ENCODE measurements at regions not wholly inside any gene's neighbourhood (a gene's known extent, or its start where the extent isn't known, plus 50 kb on each side); places are given as distances from the start of the nearest gene placed in this dataset.

- TF ChIP-seq CTCF (IDR thresholded peaks at IDR 0.05; ENCODE audit: extremely low read depth, missing control alignments): no peak
- no peak for DNase-seq (ENCODE audit: low spot score)
Observed at GRCh38 chr14:87153391-87153790, 839.6 kb downstream of the GALC start.

GRCh38 chr14:87152693-87153092 is 840.3 kb downstream of the GALC start:
- DNase-seq (ENCODE audit: low spot score): no peak
- TF ChIP-seq CTCF (IDR thresholded peaks at IDR 0.05; ENCODE audit: extremely low read depth, missing control alignments): no peak

- DNase-seq (ENCODE audit: low spot score): no peak
- TF ChIP-seq CTCF (IDR thresholded peaks at IDR 0.05; ENCODE audit: extremely low read depth, missing control alignments): no peak
Observed at GRCh38 chr14:87149583-87150354, 843.2 kb downstream of the GALC start.

DNA sequence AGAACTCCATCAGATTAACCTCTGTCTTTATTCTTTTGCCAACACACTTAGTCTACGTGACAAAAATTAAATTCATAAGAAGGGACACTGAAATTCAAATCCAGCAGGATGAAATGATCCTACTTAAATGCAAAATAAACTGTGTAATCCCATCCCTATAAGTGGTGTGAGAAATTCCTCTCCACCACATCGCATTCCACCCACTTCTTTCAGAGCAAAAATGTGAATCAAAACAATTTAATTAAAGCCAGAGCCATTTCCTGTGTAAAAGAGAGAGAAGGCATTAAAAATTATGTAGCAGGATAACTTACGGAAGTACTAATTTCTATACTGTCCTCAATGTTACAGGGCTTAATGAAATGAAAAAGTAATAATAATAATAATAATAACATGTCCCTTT is 844.3 kb downstream of the GALC start:
- DNase-seq (ENCODE audit: low spot score): no peak
- TF ChIP-seq CTCF (IDR thresholded peaks at IDR 0.05; ENCODE audit: extremely low read depth, missing control alignments): no peak

- DNase-seq (ENCODE audit: low spot score): no peak
- TF ChIP-seq CTCF (IDR thresholded peaks at IDR 0.05; ENCODE audit: extremely low read depth, missing control alignments): no peak
Observed at GRCh38 chr14:87142551-87143211, 850.3 kb downstream of the GALC start.

DNA sequence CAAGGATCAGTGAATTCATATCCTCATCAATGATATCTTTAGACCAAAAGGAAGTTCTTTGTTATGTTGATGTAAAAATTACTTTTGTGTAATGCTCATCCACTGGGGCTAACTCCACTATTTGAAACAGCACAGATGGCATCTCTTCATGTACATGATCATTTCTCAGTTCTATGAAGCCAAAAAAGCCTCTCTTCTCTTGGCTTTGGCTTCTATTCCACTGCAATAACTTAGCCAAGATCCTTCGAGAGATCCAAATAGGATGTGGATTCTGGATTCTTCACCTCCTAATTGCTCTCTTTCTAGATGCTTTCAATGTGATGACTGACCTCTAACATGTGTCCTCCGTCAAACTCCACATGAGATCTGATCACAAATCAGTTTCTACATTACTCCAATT is 851.2 kb downstream of the GALC start:
- no peak for DNase-seq (ENCODE audit: low spot score)
- TF ChIP-seq CTCF (IDR thresholded peaks at IDR 0.05; ENCODE audit: extremely low read depth, missing control alignments): no peak

GRCh38 chr14:87139299-87139698 is 853.7 kb downstream of the GALC start:
- no peak for TF ChIP-seq CTCF (IDR thresholded peaks at IDR 0.05; ENCODE audit: extremely low read depth, missing control alignments)
- DNase-seq (ENCODE audit: low spot score): no peak
